ENCODE measurements at regions not wholly inside any gene's neighbourhood (a gene's known extent, or its start where the extent isn't known, plus 50 kb on each side); places are given as distances from the start of the nearest gene placed in this dataset.

- H3K9me3 ChIP-seq (ENCODE audit: control insufficient read depth, insufficient read depth, low read depth, low read length) = no peaks in the 10 kb centered on the region
- no peaks in the 10 kb centered on the region for H3K36me3 ChIP-seq (ENCODE audit: control insufficient read depth, insufficient read depth, low read length)
- no peaks in the 10 kb centered on the region for H3K4me1 ChIP-seq (ENCODE audit: control insufficient read depth, extremely low read depth, insufficient read depth, low read length)
- H3K4me2 ChIP-seq (ENCODE audit: extremely low read depth, insufficient read depth, low read length) = no peak overlapping the region
- DNase-seq (ENCODE audit: low read depth in 2 of 2) = no peak
- H3K4me3 ChIP-seq (replicated peaks in 1 of 4; ENCODE audit: control extremely low read depth in 1 of 4, insufficient read depth in 1 of 4, low read depth in 3 of 4, low read length in 4 of 4) = no peak overlapping the region
- no peak overlapping the region for H2AFZ ChIP-seq (ENCODE audit: low read length)
- H4K20me1 ChIP-seq (ENCODE audit: control insufficient read depth, extremely low read depth, insufficient read depth, low read length) = no peaks in the 10 kb centered on the region
- H3K79me2 ChIP-seq (ENCODE audit: control insufficient read depth, insufficient read depth, low read length) = no peaks in the 10 kb centered on the region
- no peak overlapping the region for H3K27ac ChIP-seq (ENCODE audit: insufficient read depth, low read length)
- no peak overlapping the region for H3K9ac ChIP-seq (ENCODE audit: insufficient read depth, low read length)
- H3K27me3 ChIP-seq (ENCODE audit: control insufficient read depth, insufficient read depth, low read length) = no peaks in the 10 kb centered on the region
- TF ChIP-seq EZH2 (IDR thresholded peaks at IDR 0.05; ENCODE audit: low read length, missing control alignments) = no peak
- no peak for TF ChIP-seq CTCF (conservative IDR thresholded peaks at IDR 0.05 in 1 of 2, IDR thresholded peaks at IDR 0.05 in 1 of 2; ENCODE audit: low read depth in 1 of 2, low read length in 2 of 2)
These were observed 289.1 kb downstream of the ZNF516 start for GRCh38 chr18:76205906-76206305.

GRCh38 chr18:76203552-76203951 lies 291.5 kb downstream of the ZNF516 start:
- Histone ChIP-seq H4K20me1 (ENCODE audit: control insufficient read depth, extremely low read depth, insufficient read depth, low read length) (no peaks in the 10 kb centered on the region), H3K4me3 (replicated peaks in 1 of 4; ENCODE audit: control extremely low read depth in 1 of 4, insufficient read depth in 1 of 4, low read depth in 3 of 4, low read length in 4 of 4) (no peak overlapping the region), H3K36me3 (ENCODE audit: control insufficient read depth, insufficient read depth, low read length) (no peaks in the 10 kb centered on the region), H3K9ac (ENCODE audit: insufficient read depth, low read length) (no peak overlapping the region), H3K27me3 (ENCODE audit: control insufficient read depth, insufficient read depth, low read length) (no peaks in the 10 kb centered on the region), H2AFZ (ENCODE audit: low read length) (no peak overlapping the region), H3K27ac (ENCODE audit: insufficient read depth, low read length) (no peak overlapping the region), H3K9me3 (ENCODE audit: control insufficient read depth, insufficient read depth, low read depth, low read length) (no peaks in the 10 kb centered on the region), H3K4me1 (ENCODE audit: control insufficient read depth, extremely low read depth, insufficient read depth, low read length) (no peaks in the 10 kb centered on the region), H3K4me2 (ENCODE audit: extremely low read depth, insufficient read depth, low read length) (no peak overlapping the region), H3K79me2 (ENCODE audit: control insufficient read depth, insufficient read depth, low read length) (no peaks in the 10 kb centered on the region)
- TF ChIP-seq CTCF (conservative IDR thresholded peaks at IDR 0.05 in 1 of 2, IDR thresholded peaks at IDR 0.05 in 1 of 2; ENCODE audit: low read depth in 1 of 2, low read length in 2 of 2) (no peak), EZH2 (IDR thresholded peaks at IDR 0.05; ENCODE audit: low read length, missing control alignments) (no peak)
- DNase-seq (ENCODE audit: low read depth in 2 of 2) = peak in 1 of 2 donors; percentile 23

- TF ChIP-seq CTCF (conservative IDR thresholded peaks at IDR 0.05 in 1 of 2, IDR thresholded peaks at IDR 0.05 in 1 of 2; ENCODE audit: low read depth in 1 of 2, low read length in 2 of 2) = no peak
- TF ChIP-seq EZH2 (IDR thresholded peaks at IDR 0.05; ENCODE audit: low read length, missing control alignments) = no peak
- H3K27me3 ChIP-seq (ENCODE audit: control insufficient read depth, insufficient read depth, low read length) = no peaks in the 10 kb centered on the region
- no peaks in the 10 kb centered on the region for H4K20me1 ChIP-seq (ENCODE audit: control insufficient read depth, extremely low read depth, insufficient read depth, low read length)
- H3K4me2 ChIP-seq (ENCODE audit: extremely low read depth, insufficient read depth, low read length) = no peak overlapping the region
- H3K79me2 ChIP-seq (ENCODE audit: control insufficient read depth, insufficient read depth, low read length) = no peaks in the 10 kb centered on the region
- H3K27ac ChIP-seq (ENCODE audit: insufficient read depth, low read length) = no peak overlapping the region
- H3K4me3 ChIP-seq (replicated peaks in 1 of 4; ENCODE audit: control extremely low read depth in 1 of 4, insufficient read depth in 1 of 4, low read depth in 3 of 4, low read length in 4 of 4) = no peak overlapping the region
- H3K9ac ChIP-seq (ENCODE audit: insufficient read depth, low read length) = no peak overlapping the region
- no peak overlapping the region for H2AFZ ChIP-seq (ENCODE audit: low read length)
- DNase-seq (ENCODE audit: low read depth in 2 of 2) = no peak
- H3K36me3 ChIP-seq (ENCODE audit: control insufficient read depth, insufficient read depth, low read length) = no peaks in the 10 kb centered on the region
- no peaks in the 10 kb centered on the region for H3K9me3 ChIP-seq (ENCODE audit: control insufficient read depth, insufficient read depth, low read depth, low read length)
- H3K4me1 ChIP-seq (ENCODE audit: control insufficient read depth, extremely low read depth, insufficient read depth, low read length) = no peaks in the 10 kb centered on the region
These were observed 292.7 kb downstream of the ZNF516 start for GRCh38 chr18:76202322-76202721.

All from fibroblast of lung (primary cell).